ENCODE measurements at regions not wholly inside any gene's neighbourhood (a gene's known extent, or its start where the extent isn't known, plus 50 kb on each side); places are given as distances from the start of the nearest gene placed in this dataset.

- intact Hi-C loops (cut with micrococcal nuclease; ENCODE audit: unreplicated experiment) = no loop called here
- H3K27ac Mint-ChIP-seq (ENCODE audit: unreplicated experiment) = no peak overlapping the region
- H3K4me3 Mint-ChIP-seq (ENCODE audit: low read depth, unreplicated experiment) = no peak overlapping the region
- CTCF ChIA-PET = no interaction called here
- BruUV-seq (replicated peaks) = no TSS peak
- H3K9me3 Mint-ChIP-seq (ENCODE audit: low read depth, unreplicated experiment) = no peaks in the 10 kb centered on the region
- no peak for DNase-seq
- H3K27me3 Mint-ChIP-seq (ENCODE audit: unreplicated experiment) = no peaks in the 10 kb centered on the region
- no peaks in the 10 kb centered on the region for H3K36me3 Mint-ChIP-seq (ENCODE audit: insufficient read depth, unreplicated experiment)
- TF ChIP-seq CTCF (IDR thresholded peaks at IDR 0.05; ENCODE audit: unreplicated experiment) = no peak
- no peaks in the 10 kb centered on the region for H3K4me1 Mint-ChIP-seq (ENCODE audit: low read depth, unreplicated experiment)
These were observed 117.6 kb upstream of the SOX21 start for GRCh38 chr13:94829837-94830365.

GRCh38 chr13:94829185-94829836 lies 117.0 kb upstream of the SOX21 start:
- TF ChIP-seq CTCF (IDR thresholded peaks at IDR 0.05; ENCODE audit: unreplicated experiment) = no peak
- no peak overlapping the region for H3K4me3 Mint-ChIP-seq (ENCODE audit: low read depth, unreplicated experiment)
- H3K27me3 Mint-ChIP-seq (ENCODE audit: unreplicated experiment) = no peaks in the 10 kb centered on the region
- no peak overlapping the region for H3K27ac Mint-ChIP-seq (ENCODE audit: unreplicated experiment)
- H3K36me3 Mint-ChIP-seq (ENCODE audit: insufficient read depth, unreplicated experiment) = no peaks in the 10 kb centered on the region
- intact Hi-C loops (cut with micrococcal nuclease; ENCODE audit: unreplicated experiment) = no loop called here
- no peaks in the 10 kb centered on the region for H3K4me1 Mint-ChIP-seq (ENCODE audit: low read depth, unreplicated experiment)
- no peak for DNase-seq
- no TSS peak for BruUV-seq (replicated peaks)
- no peaks in the 10 kb centered on the region for H3K9me3 Mint-ChIP-seq (ENCODE audit: low read depth, unreplicated experiment)
- CTCF ChIA-PET = no interaction called here

- Mint-ChIP-seq H3K9me3 (ENCODE audit: low read depth, unreplicated experiment) (no peaks in the 10 kb centered on the region), H3K27me3 (ENCODE audit: unreplicated experiment) (no peaks in the 10 kb centered on the region), H3K4me1 (ENCODE audit: low read depth, unreplicated experiment) (no peaks in the 10 kb centered on the region), H3K27ac (ENCODE audit: unreplicated experiment) (no peak overlapping the region), H3K4me3 (ENCODE audit: low read depth, unreplicated experiment) (no peak overlapping the region), H3K36me3 (ENCODE audit: insufficient read depth, unreplicated experiment) (no peaks in the 10 kb centered on the region)
- no peak for DNase-seq
- TF ChIP-seq CTCF (IDR thresholded peaks at IDR 0.05; ENCODE audit: unreplicated experiment) = no peak
- CTCF ChIA-PET = no interaction called here
- intact Hi-C loops (cut with micrococcal nuclease; ENCODE audit: unreplicated experiment) = no loop called here
- BruUV-seq (replicated peaks) = no TSS peak
These were observed 115.2 kb upstream of the SOX21 start for GRCh38 chr13:94827566-94827965.

GRCh38 chr13:94825507-94825906 lies 113.2 kb upstream of the SOX21 start:
- TF ChIP-seq CTCF (IDR thresholded peaks at IDR 0.05; ENCODE audit: unreplicated experiment) = no peak
- H3K9me3 Mint-ChIP-seq (ENCODE audit: low read depth, unreplicated experiment) = no peaks in the 10 kb centered on the region
- no peaks in the 10 kb centered on the region for H3K4me1 Mint-ChIP-seq (ENCODE audit: low read depth, unreplicated experiment)
- H3K27me3 Mint-ChIP-seq (ENCODE audit: unreplicated experiment) = no peaks in the 10 kb centered on the region
- CTCF ChIA-PET = no interaction called here
- DNase-seq = no peak
- H3K36me3 Mint-ChIP-seq (ENCODE audit: insufficient read depth, unreplicated experiment) = no peaks in the 10 kb centered on the region
- no peak overlapping the region for H3K27ac Mint-ChIP-seq (ENCODE audit: unreplicated experiment)
- BruUV-seq (replicated peaks) = no TSS peak
- intact Hi-C loops (cut with micrococcal nuclease; ENCODE audit: unreplicated experiment) = no loop called here
- no peak overlapping the region for H3K4me3 Mint-ChIP-seq (ENCODE audit: low read depth, unreplicated experiment)
